ENCODE measurements at regions not wholly inside any gene's neighbourhood (a gene's known extent, or its start where the extent isn't known, plus 50 kb on each side); places are given as distances from the start of the nearest gene placed in this dataset.
A peak's percentile ranks its signal among the peaks of the same experiment; 100 is the strongest.

DNA sequence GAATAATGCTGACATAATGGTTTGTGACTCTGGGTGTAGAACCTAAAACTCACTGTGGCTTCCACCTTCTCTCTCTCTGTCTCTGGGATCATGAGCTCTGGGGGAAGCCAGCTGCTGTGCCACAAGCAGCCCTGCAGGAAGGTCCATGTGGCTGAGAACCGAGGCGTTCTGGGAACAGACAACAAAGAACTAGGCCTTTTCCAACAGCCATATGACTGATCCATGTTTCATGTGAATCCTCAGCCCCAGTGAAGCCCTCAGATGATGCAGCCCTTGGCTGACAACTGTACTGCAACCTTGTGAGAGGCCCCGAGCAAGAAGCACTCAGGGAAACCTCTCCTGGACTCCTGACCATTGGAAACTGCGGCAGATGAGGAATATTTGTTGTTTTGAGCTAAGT lies 56.6 kb downstream of the HLA-G start:
- Histone ChIP-seq H3K27me3 (ENCODE audit: control insufficient read depth, insufficient read depth, low read length) (no peaks in the 10 kb centered on the region), H3K4me3 (ENCODE audit: low read depth, low read length) (no peak overlapping the region), H3K36me3 (ENCODE audit: control insufficient read depth, insufficient read depth, low read length) (no peaks in the 10 kb centered on the region)
- ChIA-PET CTCF (no interaction called here), POLR2A (no interaction called here)
- TF ChIP-seq, protein P1, sequence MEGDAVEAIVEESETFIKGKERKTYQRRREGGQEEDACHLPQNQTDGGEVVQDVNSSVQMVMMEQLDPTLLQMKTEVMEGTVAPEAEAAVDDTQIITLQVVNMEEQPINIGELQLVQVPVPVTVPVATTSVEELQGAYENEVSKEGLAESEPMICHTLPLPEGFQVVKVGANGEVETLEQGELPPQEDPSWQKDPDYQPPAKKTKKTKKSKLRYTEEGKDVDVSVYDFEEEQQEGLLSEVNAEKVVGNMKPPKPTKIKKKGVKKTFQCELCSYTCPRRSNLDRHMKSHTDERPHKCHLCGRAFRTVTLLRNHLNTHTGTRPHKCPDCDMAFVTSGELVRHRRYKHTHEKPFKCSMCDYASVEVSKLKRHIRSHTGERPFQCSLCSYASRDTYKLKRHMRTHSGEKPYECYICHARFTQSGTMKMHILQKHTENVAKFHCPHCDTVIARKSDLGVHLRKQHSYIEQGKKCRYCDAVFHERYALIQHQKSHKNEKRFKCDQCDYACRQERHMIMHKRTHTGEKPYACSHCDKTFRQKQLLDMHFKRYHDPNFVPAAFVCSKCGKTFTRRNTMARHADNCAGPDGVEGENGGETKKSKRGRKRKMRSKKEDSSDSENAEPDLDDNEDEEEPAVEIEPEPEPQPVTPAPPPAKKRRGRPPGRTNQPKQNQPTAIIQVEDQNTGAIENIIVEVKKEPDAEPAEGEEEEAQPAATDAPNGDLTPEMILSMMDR (IDR thresholded peaks at IDR 0.05; ENCODE audit: insufficient read depth, low read depth, low read length): no peak
- no peak for DNase-seq (ENCODE audit: low read depth)

DNA sequence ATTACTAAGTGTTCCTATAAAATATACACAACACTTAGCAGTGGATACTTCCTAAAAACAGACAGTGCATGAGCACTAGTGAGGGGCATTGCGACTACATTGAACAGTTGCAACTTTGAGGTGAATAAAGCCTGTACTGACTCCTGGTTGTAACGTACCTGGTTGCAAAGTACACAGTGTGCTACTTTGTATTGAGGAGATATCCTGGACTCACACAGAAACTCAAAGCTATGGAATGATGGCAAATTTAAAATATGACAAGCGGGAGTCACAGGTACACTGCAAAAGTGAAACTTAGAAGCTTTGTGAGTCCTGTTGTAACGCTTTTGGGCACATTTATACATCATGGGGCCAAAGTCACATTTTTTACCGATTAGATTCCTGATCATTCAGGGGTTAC lies 55.6 kb upstream of the HLA-A start:
- TF ChIP-seq, protein P1 (IDR thresholded peaks at IDR 0.05; ENCODE audit: insufficient read depth, low read depth, low read length): no peak
- CTCF ChIA-PET: no interaction called here

DNA sequence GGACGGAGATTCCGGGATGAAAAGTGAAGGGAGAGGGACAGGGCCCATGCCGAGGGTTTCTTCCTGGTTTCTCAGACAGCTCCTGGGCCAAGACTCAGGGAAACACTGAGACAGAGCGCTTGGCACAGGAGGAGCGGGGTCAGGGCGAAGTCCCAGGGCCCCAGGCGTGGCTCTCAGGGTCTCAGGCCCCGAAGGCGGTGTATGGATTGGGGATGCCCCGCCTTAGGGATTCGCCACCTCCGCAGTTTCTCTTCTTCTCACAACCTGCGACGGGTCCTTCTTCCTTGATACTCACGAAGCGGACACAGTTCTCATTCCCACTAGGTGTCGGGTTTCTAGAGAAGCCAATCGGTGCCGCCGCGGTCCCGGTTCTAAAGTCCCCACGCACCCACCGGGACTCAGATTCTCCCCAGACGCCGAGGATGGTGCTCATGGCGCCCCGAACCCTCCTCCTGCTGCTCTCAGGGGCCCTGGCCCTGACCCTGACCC lies 55.0 kb upstream of the HLA-A start:
- H3K36me3 ChIP-seq (ENCODE audit: control insufficient read depth, insufficient read depth, low read length): no peaks in the 10 kb centered on the region
- DNase-seq (ENCODE audit: low read depth): no peak
- H3K27me3 ChIP-seq (ENCODE audit: control insufficient read depth, insufficient read depth, low read length): no peaks in the 10 kb centered on the region
- ChIA-PET POLR2A (interaction anchor here (0.5 kb wide), 1 partner anchor 179 kb away, joined by 4 read pairs; the partner anchor contains the start of gene PPP1R11), CTCF (no interaction called here)
- peak overlapping the region; percentile 65 for H3K4me3 ChIP-seq (ENCODE audit: low read depth, low read length)
- TF ChIP-seq, protein P1 (IDR thresholded peaks at IDR 0.05; ENCODE audit: insufficient read depth, low read depth, low read length): no peak

More for the DNA sequence above, 55.6 kb upstream of the HLA-A start:
- POLR2A ChIA-PET: no interaction called here
- no peaks in the 10 kb centered on the region for H3K36me3 ChIP-seq (ENCODE audit: control insufficient read depth, insufficient read depth, low read length)
- no peak overlapping the region for H3K4me3 ChIP-seq (ENCODE audit: low read depth, low read length)
- DNase-seq (ENCODE audit: low read depth): no peak
- no peaks in the 10 kb centered on the region for H3K27me3 ChIP-seq (ENCODE audit: control insufficient read depth, insufficient read depth, low read length)

DNA sequence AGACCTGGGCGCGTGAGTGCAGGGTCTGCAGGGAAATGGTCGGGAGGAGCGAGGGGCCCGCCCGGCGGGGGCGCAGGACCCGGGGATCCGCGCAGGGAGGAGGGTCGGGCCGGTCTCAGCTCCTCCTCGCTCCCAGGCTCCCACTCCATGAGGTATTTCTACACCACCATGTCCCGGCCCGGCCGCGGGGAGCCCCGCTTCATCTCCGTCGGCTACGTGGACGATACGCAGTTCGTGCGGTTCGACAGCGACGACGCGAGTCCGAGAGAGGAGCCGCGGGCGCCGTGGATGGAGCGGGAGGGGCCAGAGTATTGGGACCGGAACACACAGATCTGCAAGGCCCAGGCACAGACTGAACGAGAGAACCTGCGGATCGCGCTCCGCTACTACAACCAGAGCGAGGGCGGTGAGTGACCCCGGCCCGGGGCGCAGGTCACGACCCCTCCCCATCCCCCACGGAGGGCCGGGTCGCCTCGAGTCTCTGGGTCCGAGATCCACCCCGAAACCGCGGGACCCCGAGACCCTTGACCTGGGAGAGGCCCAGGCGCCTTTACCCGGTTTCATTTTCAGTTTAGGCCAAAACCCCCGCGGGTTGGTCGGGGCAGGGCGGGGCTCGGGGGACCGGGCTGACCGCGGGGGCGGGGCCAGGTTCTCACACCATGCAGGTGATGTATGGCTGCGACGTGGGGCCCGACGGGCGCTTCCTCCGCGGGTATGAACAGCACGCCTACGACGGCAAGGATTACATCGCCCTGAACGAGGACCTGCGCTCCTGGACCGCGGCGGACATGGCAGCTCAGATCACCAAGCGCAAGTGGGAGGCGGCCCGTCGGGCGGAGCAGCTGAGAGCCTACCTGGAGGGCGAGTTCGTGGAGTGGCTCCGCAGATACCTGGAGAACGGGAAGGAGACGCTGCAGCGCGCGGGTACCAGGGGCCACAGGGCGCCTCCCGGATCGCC lies 54.2 kb upstream of the HLA-A start:
- DNase-seq (ENCODE audit: low read depth): no peak
- POLR2A ChIA-PET: interaction anchor here (0.5 kb wide), 1 partner anchor 179 kb away, joined by 4 read pairs; the partner anchor contains the start of gene PPP1R11
- H3K27me3 ChIP-seq (ENCODE audit: control insufficient read depth, insufficient read depth, low read length): no peaks in the 10 kb centered on the region
- peak overlapping the region; percentile 65 for H3K4me3 ChIP-seq (ENCODE audit: low read depth, low read length)
- TF ChIP-seq, protein P1 (IDR thresholded peaks at IDR 0.05; ENCODE audit: insufficient read depth, low read depth, low read length): no peak
- CTCF ChIA-PET: no interaction called here
- no peaks in the 10 kb centered on the region for H3K36me3 ChIP-seq (ENCODE audit: control insufficient read depth, insufficient read depth, low read length)
